Hematopoietic multipotent progenitor cell treated with erythropoietin and hydrocortisone succinate and interleukin-3 and kit ligand, for 6 days (in vitro differentiated cells): ENCODE measurements at regions not wholly inside any gene's neighbourhood (a gene's known extent, or its start where the extent isn't known, plus 50 kb on each side); places are given as distances from the start of the nearest gene placed in this dataset.
A peak's percentile ranks its signal among the peaks of the same experiment; 100 is the strongest.
"Not testable (repeated sequence)": the region's sequence is repeated elsewhere in the genome, so short reads cannot be mapped to it uniquely, and the experiment has no call there.

ENCODE experiments used
- DNase-seq: peaks from one replicate; pipeline ENCODE4 v3.0.0-alpha.2; 2015

- no peak for DNase-seq
Observed at GRCh38 chr6:9924971-9925370, 489.9 kb downstream of the TFAP2A start.

- no peak for DNase-seq
Observed at GRCh38 chr6:9921366-9921765, 493.5 kb downstream of the TFAP2A start.

GRCh38 chr6:9914951-9915350 lies 499.9 kb downstream of the TFAP2A start:
- no peak for DNase-seq

- no peak for DNase-seq
Observed at GRCh38 chr6:9901376-9901775, 513.5 kb downstream of the TFAP2A start.

- DNase-seq = no peak
Observed at GRCh38 chr6:9896806-9897205, 518.1 kb downstream of the TFAP2A start.

- DNase-seq = no peak
Observed at GRCh38 chr6:9890893-9891292, 524.0 kb downstream of the TFAP2A start.

GRCh38 chr6:9890469-9890868 lies 524.4 kb downstream of the TFAP2A start:
- DNase-seq = no peak

GRCh38 chr6:9878535-9878934 lies 536.3 kb downstream of the TFAP2A start:
- no peak for DNase-seq

GRCh38 chr6:9875605-9876353 lies 539.1 kb downstream of the TFAP2A start:
- DNase-seq = no peak

- no peak for DNase-seq
Observed at GRCh38 chr6:9862603-9863167, 552.2 kb downstream of the TFAP2A start.

- peak; percentile 2 for DNase-seq
Observed at GRCh38 chr6:9851541-9852380, 563.1 kb downstream of the TFAP2A start.

GRCh38 chr6:9851006-9851405 lies 563.9 kb downstream of the TFAP2A start:
- no peak for DNase-seq

GRCh38 chr6:9848094-9848493 lies 566.8 kb downstream of the TFAP2A start:
- DNase-seq = no peak

GRCh38 chr6:9841886-9842725 lies 572.8 kb downstream of the TFAP2A start:
- no peak for DNase-seq

GRCh38 chr6:9834233-9834632 lies 580.6 kb downstream of the TFAP2A start:
- no peak for DNase-seq

GRCh38 chr6:9831783-9832182 lies 583.1 kb downstream of the TFAP2A start:
- DNase-seq = no peak

GRCh38 chr6:9830808-9831207 lies 584.1 kb downstream of the TFAP2A start:
- DNase-seq = no peak

GRCh38 chr6:9825526-9825925 lies 589.3 kb downstream of the TFAP2A start:
- no peak for DNase-seq

- DNase-seq = not testable (repeated sequence)
Observed at GRCh38 chr6:9810727-9811126, 604.1 kb downstream of the TFAP2A start.

- no peak for DNase-seq
Observed at GRCh38 chr6:9810286-9810685, 604.6 kb downstream of the TFAP2A start.

GRCh38 chr6:9806195-9806594 lies 608.7 kb downstream of the TFAP2A start:
- DNase-seq = no peak

- DNase-seq = no peak
Observed at GRCh38 chr6:9801249-9801754, 613.6 kb downstream of the TFAP2A start.

- DNase-seq = no peak
Observed at GRCh38 chr6:9799582-9799981, 615.3 kb downstream of the TFAP2A start.
